Occipital lobe (tissue), 1 donor: ENCODE measurements at regions not wholly inside any gene's neighbourhood (a gene's known extent, or its start where the extent isn't known, plus 50 kb on each side); places are given as distances from the start of the nearest gene placed in this dataset.
"Not testable (repeated sequence)": the region's sequence is repeated elsewhere in the genome, so short reads cannot be mapped to it uniquely, and the experiment has no call there.

Experiments
- DNase-seq: peaks from one replicate; lab custom pipeline; 2025; lab: John Stamatoyannopoulos, UW

- no peak for DNase-seq
Measured at GRCh38 chr10:64196638-64197315, 675.6 kb downstream of the REEP3 start.

GRCh38 chr10:64201936-64202335, 680.7 kb downstream of the REEP3 start:
- no peak for DNase-seq

- DNase-seq, result not testable (repeated sequence)
Measured at GRCh38 chr10:64204504-64204903, 683.3 kb downstream of the REEP3 start.

- no peak for DNase-seq
Measured at GRCh38 chr10:64206409-64206808, 685.2 kb downstream of the REEP3 start.

GRCh38 chr10:64209561-64209960, 688.4 kb downstream of the REEP3 start:
- DNase-seq, result no peak

- DNase-seq, result no peak
Measured at GRCh38 chr10:64210211-64210610, 689.0 kb downstream of the REEP3 start.

GRCh38 chr10:64211466-64211865, 690.3 kb downstream of the REEP3 start:
- no peak for DNase-seq

GRCh38 chr10:64215088-64215487, 693.9 kb downstream of the REEP3 start:
- no peak for DNase-seq

GRCh38 chr10:64219271-64220025, 698.2 kb downstream of the REEP3 start:
- DNase-seq, result no peak

GRCh38 chr10:64234489-64234888, 713.3 kb downstream of the REEP3 start:
- DNase-seq, result no peak

GRCh38 chr10:64257704-64258103, 736.5 kb downstream of the REEP3 start:
- no peak for DNase-seq

GRCh38 chr10:64261092-64261491, 739.9 kb downstream of the REEP3 start:
- DNase-seq, result no peak

- DNase-seq, result no peak
Measured at GRCh38 chr10:64261676-64262075, 740.5 kb downstream of the REEP3 start.

- no peak for DNase-seq
Measured at GRCh38 chr10:64265961-64266360, 744.8 kb downstream of the REEP3 start.

GRCh38 chr10:64271508-64271907, 750.3 kb downstream of the REEP3 start:
- no peak for DNase-seq

- no peak for DNase-seq
Measured at GRCh38 chr10:64271983-64272382, 750.8 kb downstream of the REEP3 start.

GRCh38 chr10:64275001-64275400, 753.8 kb downstream of the REEP3 start:
- DNase-seq, result no peak

- no peak for DNase-seq
Measured at GRCh38 chr10:64275774-64276173, 754.6 kb downstream of the REEP3 start.

- no peak for DNase-seq
Measured at GRCh38 chr10:64277536-64277935, 756.3 kb downstream of the REEP3 start.

GRCh38 chr10:64283621-64284020, 762.4 kb downstream of the REEP3 start:
- DNase-seq, result no peak

GRCh38 chr10:64286533-64286932, 765.3 kb downstream of the REEP3 start:
- peak; percentile 29 for DNase-seq

- no peak for DNase-seq
Measured at GRCh38 chr10:64288404-64288803, 767.2 kb downstream of the REEP3 start.

GRCh38 chr10:64303566-64303965, 782.4 kb downstream of the REEP3 start:
- DNase-seq, result no peak
